Umbilical cord (tissue), 1 donor: ENCODE measurements at regions not wholly inside any gene's neighbourhood (a gene's known extent, or its start where the extent isn't known, plus 50 kb on each side); places are given as distances from the start of the nearest gene placed in this dataset.

Experiments used
- DNase-seq: peaks from one replicate; pipeline ENCODE4 v3.0.0-alpha.2; 2015; ENCODE audit warnings: low spot score

DNA sequence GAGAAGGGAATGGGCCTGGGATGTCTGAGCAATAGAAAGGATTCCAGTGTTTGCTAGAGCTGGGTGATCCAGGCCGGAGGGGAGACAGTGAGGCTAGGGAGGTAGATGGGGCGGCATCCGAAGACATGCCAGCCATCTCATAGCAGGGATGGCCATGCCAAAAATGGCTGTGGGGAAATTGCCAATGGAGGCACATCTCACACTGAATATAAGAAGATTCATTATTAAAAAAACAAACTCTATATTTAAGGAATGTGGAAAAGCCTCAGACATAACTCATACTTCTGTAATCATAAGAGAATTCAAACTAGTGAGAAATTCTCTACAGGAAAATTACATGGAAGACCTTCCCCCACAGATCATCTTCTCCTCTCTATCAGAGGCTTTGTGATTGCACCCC is 289.2 kb downstream of the FGF9 start:
- no peak for DNase-seq

DNA sequence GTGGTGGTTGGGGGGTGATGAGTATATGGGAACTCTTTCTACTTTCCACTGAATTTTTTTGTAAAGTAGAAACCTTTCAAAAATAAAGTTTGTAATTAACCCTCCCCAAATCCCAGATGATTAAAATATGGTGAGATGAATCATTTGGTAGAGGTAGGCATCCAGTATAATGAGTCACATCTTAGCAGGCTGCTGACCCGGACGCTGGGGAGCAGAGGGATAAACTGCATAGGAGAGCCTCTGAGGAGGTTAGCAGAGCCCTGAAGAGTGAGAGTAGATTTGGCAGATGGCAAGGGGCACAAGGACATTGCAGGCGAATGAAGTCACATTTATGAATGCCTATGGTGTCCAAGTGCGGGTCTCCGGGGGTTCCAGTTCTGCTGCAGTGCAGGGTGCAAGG is 293.8 kb downstream of the FGF9 start:
- DNase-seq = no peak

DNA sequence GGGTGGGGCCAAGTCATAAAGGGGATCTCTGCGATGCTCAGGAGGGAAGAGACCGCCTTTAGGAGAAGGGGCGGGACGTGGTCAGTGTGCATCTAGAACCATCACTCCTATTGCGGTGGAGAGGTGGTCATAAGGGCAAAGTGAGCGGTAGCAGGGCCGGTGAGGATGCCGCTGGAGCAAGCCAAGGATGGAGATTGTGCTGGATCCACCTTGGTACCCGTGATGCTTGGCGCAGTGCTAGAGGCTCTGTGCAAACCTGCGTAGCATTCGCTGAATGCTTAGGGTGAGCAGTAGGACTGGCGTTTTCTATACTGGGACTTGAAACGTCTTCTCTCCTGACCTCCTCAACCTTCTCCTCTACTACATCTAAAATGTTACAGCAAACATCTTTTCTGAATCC is 294.2 kb downstream of the FGF9 start:
- DNase-seq = no peak

DNA sequence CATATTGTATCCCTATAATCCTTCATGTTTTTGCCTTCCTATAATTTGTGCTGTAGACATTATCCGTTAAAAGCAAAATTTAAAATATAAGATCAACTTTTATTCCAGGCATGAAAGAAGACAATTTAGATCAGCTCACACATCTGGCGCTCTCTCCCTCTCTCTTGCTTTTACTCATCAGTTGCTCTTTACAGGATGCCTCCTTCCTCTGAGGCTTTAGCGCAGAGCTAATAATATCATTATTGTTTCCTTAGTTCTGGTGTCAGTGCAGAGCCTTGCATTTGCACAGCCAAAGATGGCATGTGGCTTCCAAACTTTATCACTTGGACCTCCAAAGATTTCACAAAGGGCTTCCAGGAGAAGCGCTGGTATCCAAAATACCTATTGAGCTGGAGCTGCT is 295.1 kb downstream of the FGF9 start:
- no peak for DNase-seq

DNA sequence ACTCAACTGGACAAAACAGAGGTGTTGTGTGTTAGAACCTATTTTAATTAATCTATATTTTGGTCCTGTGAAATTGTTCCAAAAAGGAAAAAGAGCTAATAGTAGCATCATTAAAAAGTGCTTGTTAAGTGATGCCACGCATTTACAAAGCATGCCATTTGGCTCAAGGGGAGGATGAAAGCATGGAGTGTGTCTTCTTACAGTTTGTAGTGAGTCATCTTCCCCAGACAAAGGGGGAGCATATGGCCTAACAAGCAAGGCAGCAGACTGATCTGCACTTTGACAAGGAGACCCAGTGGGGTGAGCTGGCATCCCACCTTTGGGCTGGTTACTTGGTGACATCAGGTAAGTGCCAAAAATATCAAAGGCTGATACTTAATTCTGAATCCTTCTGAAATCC is 297.0 kb downstream of the FGF9 start:
- no peak for DNase-seq

DNA sequence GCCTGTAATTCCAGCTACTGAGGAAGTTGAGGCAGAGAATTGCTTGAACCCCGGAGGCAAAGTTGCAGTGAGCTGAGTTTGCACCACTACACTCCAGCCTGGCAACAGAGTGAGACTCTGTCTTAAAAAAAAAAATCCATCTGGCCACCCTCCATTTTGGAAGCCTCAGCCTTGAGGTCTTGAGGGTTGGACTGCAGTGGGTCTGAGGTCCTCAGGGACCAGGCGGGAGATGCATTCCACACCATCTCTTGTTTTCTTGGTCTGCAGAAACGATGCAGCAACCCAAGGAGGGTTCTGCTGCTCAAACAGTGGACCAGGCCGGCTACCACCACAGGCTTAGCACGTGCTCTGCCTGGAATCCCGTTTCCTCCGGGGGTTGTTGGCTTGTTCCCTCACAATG is 299.3 kb downstream of the FGF9 start:
- DNase-seq = no peak

DNA sequence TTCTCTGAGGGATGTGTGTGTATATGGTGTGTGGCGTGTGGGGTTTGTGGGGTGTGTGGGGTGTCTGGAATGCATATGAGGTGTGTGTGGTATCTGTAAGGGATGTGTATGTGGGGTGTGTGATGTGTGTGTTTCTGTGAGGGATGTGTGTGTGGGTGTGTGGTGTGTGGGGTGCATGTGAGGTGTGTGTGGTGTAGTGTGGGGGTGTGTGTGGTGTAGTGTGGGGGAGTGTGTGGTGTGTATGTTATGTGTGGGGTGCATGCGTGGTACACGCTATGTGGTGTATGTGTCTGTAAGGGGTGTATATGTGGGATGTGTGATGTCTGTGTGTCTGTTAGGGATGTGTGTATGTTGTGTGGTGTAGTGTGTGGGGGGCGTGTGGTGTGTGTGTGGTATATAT is 300.0 kb downstream of the FGF9 start:
- no peak for DNase-seq

DNA sequence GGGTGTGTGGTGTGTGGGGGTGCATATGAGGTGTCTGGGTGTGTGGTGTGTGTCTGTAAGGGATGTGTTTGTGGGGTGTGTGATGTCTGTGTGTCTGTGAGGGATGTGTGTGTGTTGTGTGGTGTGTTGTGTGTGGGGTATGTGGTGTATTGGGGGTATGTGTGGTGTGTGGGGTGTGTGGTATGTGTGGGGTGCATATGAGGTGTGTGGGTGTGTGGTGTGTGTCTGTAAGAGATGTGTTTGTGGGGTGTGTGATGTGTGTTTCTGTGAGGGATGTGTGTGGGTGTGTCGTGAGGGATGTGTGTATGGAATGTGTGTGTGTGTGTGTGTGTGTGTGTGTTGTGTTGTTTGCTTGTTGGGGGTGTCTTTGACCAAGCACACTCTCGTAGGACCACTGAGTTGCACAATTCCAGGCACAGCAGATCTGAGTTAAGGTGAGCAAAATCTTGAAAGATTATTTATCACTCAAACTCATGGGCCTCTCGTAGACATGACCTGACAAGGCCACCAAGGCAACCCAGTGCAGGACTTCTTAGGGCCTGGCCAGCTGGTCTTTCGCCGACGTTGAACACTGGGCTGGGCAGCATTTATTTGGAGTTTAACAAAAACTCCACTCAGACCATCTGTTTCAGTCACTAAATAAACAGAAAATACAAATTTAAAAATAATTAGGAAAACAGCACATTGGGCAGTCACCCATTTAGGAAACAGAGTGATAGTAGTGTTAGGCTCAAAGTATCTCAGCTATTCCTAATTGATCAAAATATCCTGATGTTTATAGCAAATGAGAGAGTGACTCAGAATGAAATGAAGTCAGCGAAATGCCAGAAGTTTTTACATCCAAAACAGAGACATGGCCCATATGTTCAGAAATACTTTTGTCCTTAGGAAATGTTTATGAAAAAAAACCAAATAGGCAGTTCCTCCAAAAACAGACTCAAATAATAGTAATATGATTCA is 301.1 kb downstream of the FGF9 start:
- peak; percentile 87 for DNase-seq

DNA sequence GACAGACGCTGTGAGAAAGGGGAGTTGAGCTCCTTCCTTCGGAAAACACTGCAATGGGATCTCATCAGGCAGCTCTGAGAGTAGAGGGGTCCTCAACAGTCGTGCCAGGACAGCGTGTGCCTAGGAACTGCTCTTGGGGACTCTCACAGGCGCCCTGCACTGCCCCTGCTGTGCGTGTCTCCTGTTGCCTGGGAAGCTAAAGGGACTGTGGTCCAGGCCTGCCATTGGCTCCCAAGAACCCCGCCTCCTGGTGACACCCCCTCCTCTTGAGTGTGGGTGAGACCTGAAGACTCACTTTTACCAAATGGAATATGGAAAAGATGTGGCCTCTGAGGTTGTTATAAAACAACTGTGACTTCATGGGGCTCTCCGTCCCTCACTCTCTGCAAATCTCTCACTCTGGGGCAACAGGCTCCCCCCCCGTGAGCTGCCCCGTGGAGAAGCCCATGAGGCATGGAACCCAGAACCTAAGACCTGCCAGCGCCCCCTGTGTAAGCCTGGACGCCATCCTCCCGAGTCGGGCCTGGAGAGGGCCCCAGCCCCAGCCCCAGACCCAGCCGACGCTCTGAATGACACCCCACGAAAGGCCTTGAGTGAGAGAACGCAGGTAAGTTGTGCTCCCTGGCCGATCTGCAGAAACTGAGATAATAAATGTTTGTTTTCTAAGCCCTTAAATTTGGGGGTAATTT is 302.7 kb downstream of the FGF9 start:
- no peak for DNase-seq

DNA sequence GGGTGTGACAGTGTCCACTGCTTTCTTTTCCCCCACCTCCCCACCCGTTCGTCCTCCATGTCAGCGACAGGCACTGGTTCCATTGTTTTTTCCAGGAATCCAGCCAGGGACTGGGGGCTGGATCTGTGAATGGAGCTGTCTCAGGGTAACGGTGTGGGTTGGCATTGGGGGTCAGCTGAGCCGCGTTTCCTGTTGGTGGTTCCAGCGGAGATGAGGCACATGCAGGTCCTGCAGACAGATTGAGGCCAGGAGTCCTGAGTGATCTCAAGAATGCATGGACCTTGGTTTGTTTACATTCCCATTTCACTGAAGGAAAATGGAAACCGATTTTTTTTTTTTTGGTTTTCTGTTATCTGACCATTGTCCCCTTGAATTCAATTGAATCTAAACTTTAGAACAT is 303.9 kb downstream of the FGF9 start:
- DNase-seq = no peak

DNA sequence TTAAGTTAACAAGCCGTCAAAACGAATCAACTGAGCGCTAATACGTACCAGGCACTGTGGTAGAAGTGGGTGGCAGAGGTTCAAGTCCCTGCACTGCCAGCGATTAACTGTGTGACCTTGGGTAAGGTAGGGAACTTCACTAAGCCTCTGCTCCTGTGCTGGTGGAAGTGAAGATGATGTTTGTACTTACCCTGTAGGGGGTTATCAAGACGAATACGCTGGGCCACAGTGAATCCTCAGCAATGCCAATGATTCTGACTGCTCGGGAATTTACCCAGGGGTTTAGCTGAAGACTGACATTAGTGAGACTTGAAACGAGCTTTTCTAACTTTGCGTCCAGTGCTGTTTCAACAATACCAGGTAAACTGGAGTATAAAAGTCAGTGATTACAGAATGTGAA is 305.3 kb downstream of the FGF9 start:
- DNase-seq = no peak

DNA sequence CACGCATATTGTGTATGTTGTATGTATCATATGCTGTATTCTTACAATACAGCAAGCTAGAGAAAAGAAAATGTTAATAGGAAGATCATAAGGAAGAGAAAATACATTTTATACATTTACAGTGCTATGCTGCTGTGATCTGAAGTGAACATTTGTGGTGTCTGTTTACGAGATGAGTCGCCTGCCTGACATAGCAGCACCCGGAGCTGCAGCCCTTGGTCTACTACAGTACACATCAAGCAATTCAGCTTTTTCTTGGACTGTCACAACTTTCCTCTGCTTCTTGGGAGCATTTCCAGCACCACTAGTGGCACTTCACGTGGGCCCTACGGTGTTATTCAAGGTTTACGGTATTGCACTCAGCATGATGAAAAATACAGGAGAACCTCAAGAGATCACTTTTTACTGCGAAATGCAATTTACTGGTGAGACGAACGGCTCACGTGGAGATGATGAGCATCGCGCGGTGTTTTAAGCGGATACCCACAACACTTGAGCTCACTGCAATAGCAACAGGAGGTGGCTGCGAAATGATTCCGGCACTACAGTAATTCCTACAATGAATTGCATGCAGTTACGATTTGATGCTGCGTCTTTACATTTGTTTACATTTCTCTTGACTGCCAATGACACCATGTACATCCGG is 308.4 kb downstream of the FGF9 start:
- no peak for DNase-seq

DNA sequence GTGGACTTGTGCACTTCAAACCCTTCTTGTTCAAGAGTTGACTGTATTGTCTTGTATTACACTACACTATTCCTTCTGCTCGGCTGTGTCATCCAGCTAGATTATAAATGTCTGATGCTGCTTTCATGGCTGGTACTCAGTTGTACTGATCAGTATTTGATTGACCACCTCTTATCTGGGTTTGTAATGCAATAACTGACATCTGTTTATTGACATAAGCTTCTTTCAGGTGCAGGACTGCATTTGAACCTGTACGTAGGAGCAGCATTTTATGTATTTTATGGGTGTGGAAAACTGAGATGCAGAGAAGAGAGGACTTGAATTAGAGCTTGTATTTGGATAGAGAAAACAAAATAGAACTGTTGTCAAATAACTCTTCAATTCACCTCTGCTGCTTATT is 309.2 kb downstream of the FGF9 start:
- DNase-seq = no peak

DNA sequence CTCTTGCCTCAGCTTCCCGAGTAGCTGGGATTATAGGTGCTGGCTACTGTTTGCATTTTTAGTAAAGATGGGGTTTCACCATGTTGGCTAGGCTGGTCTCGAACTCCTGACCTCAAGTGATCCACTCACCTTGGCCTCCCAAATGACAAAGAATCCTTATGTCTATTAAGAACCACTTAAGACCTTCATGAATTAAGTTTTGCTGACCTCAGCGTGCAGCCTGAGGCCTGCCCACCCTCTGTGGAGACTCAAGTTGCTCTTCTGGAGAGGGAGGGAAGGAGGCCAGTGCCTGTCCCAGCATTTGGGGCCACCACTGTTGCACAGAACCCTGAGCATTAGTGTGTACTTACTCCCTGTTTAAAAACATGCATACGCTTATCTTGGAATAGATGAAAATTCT is 313.3 kb downstream of the FGF9 start:
- peak; percentile 71 for DNase-seq

DNA sequence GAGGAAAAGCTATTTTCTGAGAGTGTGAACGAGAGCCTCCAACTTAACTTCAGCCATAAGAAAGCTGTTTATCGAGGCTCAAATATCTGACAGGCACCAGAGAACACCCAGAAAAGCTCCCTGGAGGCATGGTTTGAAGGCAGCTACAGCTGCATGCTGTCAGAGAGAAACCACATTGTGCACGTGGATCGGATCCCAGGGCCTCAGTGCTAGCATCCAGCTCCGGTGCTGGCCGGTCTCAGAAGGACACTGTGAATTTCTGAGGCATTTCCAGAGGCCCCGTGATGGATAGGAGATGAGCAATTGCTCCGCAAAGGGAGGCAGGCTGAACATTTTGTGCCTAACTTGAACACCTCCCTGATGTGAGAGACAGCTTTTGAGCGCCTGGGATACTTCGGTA is 315.7 kb downstream of the FGF9 start:
- DNase-seq = peak; percentile 59

DNA sequence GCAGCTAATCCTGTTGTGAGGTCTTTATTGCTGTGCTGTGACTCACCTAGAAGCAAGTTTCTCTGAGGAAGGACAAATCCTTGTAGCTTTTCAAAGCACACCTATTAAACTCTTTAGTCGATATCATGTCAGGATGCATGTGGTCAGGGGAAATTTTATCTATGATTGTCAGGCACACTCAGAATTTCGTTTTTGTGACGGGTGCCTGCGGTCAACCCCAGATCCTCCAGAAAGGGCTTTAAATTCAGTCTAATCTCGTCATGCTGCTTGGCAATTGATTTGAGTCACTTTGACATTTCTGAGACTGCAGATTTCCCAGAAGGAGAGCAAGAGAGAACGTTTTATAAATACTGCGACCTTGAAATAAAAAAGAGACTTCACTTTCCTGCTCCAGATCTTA is 316.9 kb downstream of the FGF9 start:
- DNase-seq = no peak

DNA sequence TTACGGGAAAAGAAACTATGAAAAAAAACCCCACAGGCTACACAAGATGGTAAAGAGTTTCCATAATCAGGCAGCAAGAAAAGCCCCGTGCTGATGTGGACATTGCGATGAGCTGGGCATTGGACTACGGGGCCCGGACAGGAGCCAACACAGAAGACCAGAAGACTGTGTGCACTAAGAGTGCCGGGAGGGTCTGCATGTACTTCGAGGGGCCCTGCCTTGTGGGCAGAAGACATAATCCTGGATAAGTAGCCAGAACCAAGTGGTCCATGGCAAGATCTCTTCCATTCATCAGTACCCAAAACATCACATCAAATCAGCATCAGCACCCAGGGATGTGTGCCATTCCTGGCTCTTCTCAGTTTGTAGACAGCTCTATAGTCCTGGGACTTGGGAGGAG is 317.8 kb downstream of the FGF9 start:
- no peak for DNase-seq

DNA sequence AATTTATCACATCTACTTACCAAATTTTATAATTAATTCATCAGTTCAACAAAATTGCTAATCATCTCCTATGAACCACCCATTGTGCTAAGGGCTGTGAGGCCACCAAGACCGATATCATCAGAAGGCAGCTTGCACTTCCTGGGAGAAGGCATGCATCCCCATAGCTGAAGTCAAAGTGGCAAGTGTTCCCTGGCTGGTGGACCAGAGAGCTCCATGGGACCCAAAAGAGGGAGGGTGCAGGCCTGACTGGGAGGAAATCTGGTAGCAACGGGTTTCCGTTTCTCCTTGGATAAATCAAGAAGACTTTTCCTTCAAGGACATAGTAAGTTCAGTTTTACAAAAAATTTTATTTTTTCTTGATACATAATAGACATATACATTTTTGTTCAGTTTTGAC is 325.2 kb downstream of the FGF9 start:
- DNase-seq = no peak

DNA sequence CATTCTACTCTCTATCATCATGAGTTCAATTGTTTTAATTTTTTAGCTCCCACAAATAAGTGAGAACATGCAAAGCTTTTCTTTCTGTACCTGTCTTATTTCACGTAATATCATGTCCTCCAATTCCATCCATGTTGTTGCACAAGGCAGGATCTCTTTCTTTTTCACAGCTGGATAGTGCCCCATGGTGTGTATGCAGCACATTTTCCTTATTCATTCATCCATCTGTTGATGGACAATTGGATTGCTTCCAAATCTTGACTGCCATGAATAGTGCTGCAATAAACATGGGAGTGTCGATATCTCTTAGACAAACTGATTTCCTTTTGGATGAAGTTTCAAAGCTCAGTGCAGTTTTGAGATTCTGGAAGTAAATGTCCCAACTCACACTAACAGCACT is 326.9 kb downstream of the FGF9 start:
- DNase-seq = no peak

DNA sequence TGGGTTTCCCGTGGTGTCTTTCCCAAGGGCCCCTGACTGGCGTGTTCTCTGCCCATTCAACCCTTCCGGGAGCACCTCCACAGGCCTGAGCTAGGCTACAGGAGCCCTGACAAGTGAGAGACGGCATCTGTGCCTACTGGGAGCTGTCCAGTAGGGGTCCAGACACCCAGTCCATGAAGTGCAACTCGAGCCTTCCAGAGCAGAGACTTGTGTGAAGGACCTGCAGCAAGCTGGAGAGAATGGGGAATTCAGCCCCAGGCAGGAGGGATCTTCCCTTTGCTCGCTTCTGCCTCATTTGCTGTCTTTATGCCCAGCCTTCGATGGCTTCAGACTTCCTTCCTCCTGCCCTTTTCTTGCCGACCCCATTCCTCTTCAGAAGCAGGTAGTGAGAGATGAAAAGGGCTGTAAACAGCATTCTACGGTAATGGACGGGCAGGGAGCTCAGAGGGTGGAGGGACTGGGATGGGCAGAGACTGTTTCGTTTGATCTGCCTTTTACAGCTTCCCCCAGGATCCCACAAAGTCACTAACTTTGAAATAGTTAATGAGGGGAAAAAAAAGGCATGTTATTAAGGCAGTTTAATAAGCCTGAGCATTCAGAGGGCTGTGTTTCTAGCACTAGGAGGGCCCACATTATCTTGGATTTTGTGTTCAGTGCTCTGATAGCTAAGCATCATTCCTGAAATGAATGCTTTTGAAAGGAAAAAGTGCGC is 327.6 kb downstream of the FGF9 start:
- DNase-seq = no peak

DNA sequence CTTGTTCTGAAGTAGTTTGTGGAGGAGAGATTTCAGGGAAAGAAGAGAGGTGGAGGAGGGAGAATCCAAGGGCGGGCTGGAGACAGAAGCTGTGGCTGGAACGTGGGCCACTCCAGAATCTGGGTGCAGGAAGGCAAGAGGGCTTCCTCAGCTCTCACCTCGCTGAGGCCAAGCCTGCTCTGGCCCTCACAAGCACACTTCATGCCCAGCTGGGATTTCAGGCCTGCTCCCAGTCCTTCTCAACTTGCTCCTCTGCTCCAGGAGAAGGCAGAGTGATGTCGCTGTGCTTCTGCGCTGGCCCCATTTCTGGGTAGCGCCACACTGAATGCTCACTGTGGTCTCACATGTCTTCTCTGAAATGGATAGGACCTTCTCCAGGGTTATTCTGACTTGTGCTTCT is 328.8 kb downstream of the FGF9 start:
- no peak for DNase-seq

DNA sequence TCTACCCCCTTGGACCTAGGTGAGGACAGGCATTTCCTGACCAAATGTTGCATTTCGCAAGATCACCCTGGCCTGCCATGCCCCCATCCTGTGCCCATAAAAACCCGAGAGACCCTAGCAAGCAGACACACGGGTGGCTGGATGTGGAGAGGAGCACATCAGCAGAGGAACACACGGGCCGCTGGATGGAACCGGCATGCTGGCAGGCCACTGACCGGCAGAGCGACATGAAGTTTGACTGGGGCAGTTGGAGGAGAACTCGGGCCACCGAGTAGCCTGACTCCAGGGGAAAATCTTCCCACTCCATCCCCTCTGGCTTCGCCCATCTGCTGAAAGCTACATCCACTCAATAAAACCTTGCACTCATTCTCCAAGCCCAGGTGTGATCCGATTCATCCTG is 329.3 kb downstream of the FGF9 start:
- no peak for DNase-seq
